Sigmoid colon (tissue), 6 donors: ENCODE measurements at regions not wholly inside any gene's neighbourhood (a gene's known extent, or its start where the extent isn't known, plus 50 kb on each side); places are given as distances from the start of the nearest gene placed in this dataset.

Source experiments
- DNase-seq: peaks from one replicate; pipeline ENCODE4 v3.0.0-alpha.2; 2019
- H3K27ac ChIP-seq, 4 donors: fragments of 200-600 bp; sonication (generic); one replicate each; pipeline ENCODE4 v1.5.1; 2016 to 2019; ENCODE audit warnings: mild to moderate bottlenecking in 1 of 4
- H3K27me3 ChIP-seq, 3 donors: fragments of 200-600 bp; sonication (generic); one replicate each; pipeline ENCODE4 v1.5.1; 2019; ENCODE audit warnings: mild to moderate bottlenecking in 1 of 3
- H3K36me3 ChIP-seq, 4 donors: fragments of 200-600 bp; sonication (generic); one replicate each; pipeline ENCODE4 v1.5.1; 2016 to 2019
- H3K4me1 ChIP-seq, 4 donors: fragments of 200-600 bp; sonication (generic); one replicate each; pipeline ENCODE4 v1.5.1; 2017 to 2019
- H3K4me3 ChIP-seq, 4 donors: fragments of 200-600 bp; sonication (generic); one replicate each; pipeline ENCODE4 v1.5.1; 2017 to 2019; ENCODE audit warnings: mild to moderate bottlenecking in 2 of 4, moderate library complexity in 1 of 4
- H3K9me3 ChIP-seq, 4 donors: fragments of 200-600 bp in 3 of 4; sonication (generic) in 3 of 4; one replicate each; pipeline versions ENCODE4 v1.5.1 to v1.6.1; 2013 to 2019
- EP300 ChIP-seq, 4 donors: sonication (generic); formaldehyde crosslinking; IDR thresholded peaks; one replicate each; pipeline ENCODE4 v1.6.1; 2017; ENCODE audit warnings: antibody characterized with exemption in 4 of 4
- POLR2A ChIP-seq, 2 donors: fragments of 450-650 bp; IDR thresholded peaks; one replicate each; pipeline ENCODE4 v1.6.1; 2016; ENCODE audit warnings: antibody characterized with exemption in 2 of 2, mild to moderate bottlenecking in 2 of 2, moderate library complexity in 2 of 2
- POLR2AphosphoS5 ChIP-seq, 4 donors: sonication (generic); formaldehyde crosslinking; IDR thresholded peaks; one replicate each; pipeline ENCODE4 v1.6.1; 2017; ENCODE audit warnings: antibody characterized with exemption in 4 of 4
- WGBS, 2 donors: extraction: QIAGEN DNeasy Blood & Tissue Kit; methylation state at CpG; one replicate each; pipeline ENCODE4 v1.1.7; 2013; 5-methylcytosine and 5-hydroxymethylcytosine counted together
- intact Hi-C: fragments of 100-400 bp; cut with DNase I; formaldehyde crosslinking; loops from one replicate; pipeline ENCODE4 v1.15.1; 2023
- TF ChIP-seq, protein P1 (sequence below), 4 experiments: fragments of 450-650 bp in 3 of 4; fragments of 200-600 bp in 1 of 4; IDR thresholded peaks; one replicate each; pipeline ENCODE4 v1.5.1; 2016 to 2019; ENCODE audit warnings: antibody characterized with exemption in 4 of 4, mild to moderate bottlenecking in 3 of 4, moderate library complexity in 2 of 4
- donor health status: healthy with polysubstance abuse.
- donor health status: healthy.

DNA sequence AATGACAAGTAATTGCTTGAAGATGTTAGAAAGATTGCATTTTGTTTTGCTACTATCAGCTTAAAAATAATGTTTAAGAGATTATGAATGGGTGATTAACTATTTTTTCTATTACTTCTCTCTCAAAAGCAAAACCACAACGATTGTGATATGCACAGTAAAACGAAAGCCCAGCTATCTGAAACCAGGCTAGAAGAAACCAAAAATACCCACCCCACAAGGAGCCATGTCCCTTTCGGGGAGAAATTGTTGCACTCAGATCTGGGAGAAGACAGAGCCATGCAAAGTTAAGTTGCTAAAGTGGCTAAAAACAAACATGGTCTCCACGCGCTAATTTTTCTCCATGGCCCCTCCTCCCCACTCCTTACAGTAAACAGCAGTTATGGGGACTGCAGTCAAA lies 173.6 kb downstream of the RPS24 start:
- DNase-seq, result no peak
- H3K9me3 ChIP-seq, result no peaks in the 10 kb centered on the region
- peaks cover 0 to 8% (median 7%) of the 10 kb centered on the region in 4 donors for H3K4me1 ChIP-seq
- H3K36me3 ChIP-seq, result no peaks in the 10 kb centered on the region
- TF ChIP-seq POLR2AphosphoS5 (IDR thresholded peaks at IDR 0.05), result no peak
- no peak for TF ChIP-seq POLR2A (IDR thresholded peaks at IDR 0.05)
- TF ChIP-seq, protein P1, sequence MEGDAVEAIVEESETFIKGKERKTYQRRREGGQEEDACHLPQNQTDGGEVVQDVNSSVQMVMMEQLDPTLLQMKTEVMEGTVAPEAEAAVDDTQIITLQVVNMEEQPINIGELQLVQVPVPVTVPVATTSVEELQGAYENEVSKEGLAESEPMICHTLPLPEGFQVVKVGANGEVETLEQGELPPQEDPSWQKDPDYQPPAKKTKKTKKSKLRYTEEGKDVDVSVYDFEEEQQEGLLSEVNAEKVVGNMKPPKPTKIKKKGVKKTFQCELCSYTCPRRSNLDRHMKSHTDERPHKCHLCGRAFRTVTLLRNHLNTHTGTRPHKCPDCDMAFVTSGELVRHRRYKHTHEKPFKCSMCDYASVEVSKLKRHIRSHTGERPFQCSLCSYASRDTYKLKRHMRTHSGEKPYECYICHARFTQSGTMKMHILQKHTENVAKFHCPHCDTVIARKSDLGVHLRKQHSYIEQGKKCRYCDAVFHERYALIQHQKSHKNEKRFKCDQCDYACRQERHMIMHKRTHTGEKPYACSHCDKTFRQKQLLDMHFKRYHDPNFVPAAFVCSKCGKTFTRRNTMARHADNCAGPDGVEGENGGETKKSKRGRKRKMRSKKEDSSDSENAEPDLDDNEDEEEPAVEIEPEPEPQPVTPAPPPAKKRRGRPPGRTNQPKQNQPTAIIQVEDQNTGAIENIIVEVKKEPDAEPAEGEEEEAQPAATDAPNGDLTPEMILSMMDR (IDR thresholded peaks at IDR 0.05), result no peak
- TF ChIP-seq EP300 (IDR thresholded peaks at IDR 0.05), result no peak
- WGBS, 2 donors, result 64 to 65% methylated on average over 5 of the region's 5 CpGs
- intact Hi-C loops, result no loop called here
- H3K4me3 ChIP-seq, result no peak overlapping the region
- no peak overlapping the region for H3K27ac ChIP-seq
- no peaks in the 10 kb centered on the region for H3K27me3 ChIP-seq

DNA sequence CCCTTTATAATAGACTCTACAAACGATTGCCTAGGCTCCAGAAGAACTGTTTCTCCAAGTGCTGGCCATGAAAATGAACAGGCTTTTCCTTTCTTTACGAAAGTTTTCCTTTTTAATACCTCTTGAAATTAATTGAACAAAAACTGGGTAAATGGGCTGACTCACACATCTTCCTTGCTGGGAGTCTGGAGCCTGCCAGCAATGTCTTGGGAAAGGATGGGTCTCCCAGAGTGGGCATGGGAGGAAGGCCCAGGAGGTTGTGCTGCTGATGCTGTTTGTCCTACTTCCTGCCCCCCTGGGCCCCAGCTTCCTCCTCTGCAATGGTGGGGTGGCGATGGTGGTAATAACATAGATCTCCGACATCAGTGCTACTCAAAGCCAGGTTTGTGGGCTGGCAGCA lies 174.1 kb downstream of the RPS24 start:
- Histone ChIP-seq H3K36me3 (no peaks in the 10 kb centered on the region), H3K27me3 (no peaks in the 10 kb centered on the region), H3K4me3 (no peak overlapping the region), H3K27ac (no peak overlapping the region), H3K4me1 (peaks cover 0 to 14% (median 13%) of the 10 kb centered on the region in 4 donors), H3K9me3 (no peaks in the 10 kb centered on the region)
- TF ChIP-seq, protein P1 (IDR thresholded peaks at IDR 0.05), result no peak
- no peak for TF ChIP-seq EP300 (IDR thresholded peaks at IDR 0.05)
- TF ChIP-seq POLR2AphosphoS5 (IDR thresholded peaks at IDR 0.05), result no peak
- DNase-seq, result no peak
- WGBS, 2 donors, result 70 to 71% methylated on average over 4 of the region's 4 CpGs
- intact Hi-C loops, result no loop called here

DNA sequence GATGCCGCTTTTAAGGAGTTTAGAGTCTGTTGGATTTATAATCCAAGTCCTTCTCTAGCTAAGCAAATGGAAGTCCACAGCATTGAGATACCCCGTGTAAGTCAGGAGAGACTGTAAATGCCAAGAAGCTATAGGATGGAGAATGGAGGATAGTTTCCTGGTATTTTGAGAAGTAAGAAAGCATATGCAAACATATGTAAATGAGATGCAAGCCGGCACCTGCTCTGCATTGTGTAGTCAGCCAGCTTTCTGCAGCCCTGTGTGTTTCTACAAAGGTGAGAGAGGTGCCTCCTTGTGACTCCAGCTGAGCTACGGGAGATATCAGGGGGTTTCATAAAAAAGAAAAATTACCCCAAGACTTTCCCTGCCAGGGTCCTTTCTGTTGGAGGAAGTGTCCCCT lies 176.3 kb downstream of the RPS24 start:
- no peak for DNase-seq
- no peaks in the 10 kb centered on the region for H3K36me3 ChIP-seq
- WGBS, 2 donors, result 86 to 90% methylated on average over 4 of the region's 4 CpGs
- H3K4me3 ChIP-seq, result no peak overlapping the region
- H3K27ac ChIP-seq, result no peak overlapping the region
- H3K27me3 ChIP-seq, result no peaks in the 10 kb centered on the region
- no peaks in the 10 kb centered on the region for H3K9me3 ChIP-seq
- TF ChIP-seq POLR2A (IDR thresholded peaks at IDR 0.05) (no peak), EP300 (IDR thresholded peaks at IDR 0.05) (no peak), POLR2AphosphoS5 (IDR thresholded peaks at IDR 0.05) (no peak)
- TF ChIP-seq, protein P1 (IDR thresholded peaks at IDR 0.05), result no peak
- intact Hi-C loops, result loop anchor here (2.0 to 10.0 kb wide), 4 partner anchors 547 to 987 kb away; partner anchors contain the start of gene ZMIZ1
- H3K4me1 ChIP-seq, result peaks cover 0 to 23% (median 19%) of the 10 kb centered on the region in 4 donors

DNA sequence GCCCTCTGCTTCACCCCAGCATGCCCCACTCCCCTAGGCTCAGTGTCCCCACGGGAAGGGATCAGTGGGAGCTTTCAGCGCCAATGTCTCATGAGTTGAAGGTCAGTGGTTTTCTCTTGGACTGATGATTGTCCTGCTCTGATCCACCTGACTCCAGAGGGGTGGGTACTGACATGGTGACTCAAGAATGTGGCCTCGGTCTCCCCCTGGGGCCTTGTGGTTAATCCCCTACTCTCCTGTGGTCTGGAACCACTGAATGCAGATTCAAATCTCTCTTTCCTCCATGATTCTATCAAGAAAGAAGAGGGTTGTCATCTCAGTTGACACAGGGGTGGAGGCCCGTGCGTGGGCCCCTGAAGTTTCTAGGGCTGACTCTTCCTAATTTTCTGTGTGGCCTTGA lies 176.9 kb downstream of the RPS24 start:
- Histone ChIP-seq H3K4me3 (no peak overlapping the region), H3K27ac (no peak overlapping the region), H3K9me3 (no peaks in the 10 kb centered on the region), H3K4me1 (peaks cover 0 to 28% (median 24%) of the 10 kb centered on the region in 4 donors), H3K27me3 (no peaks in the 10 kb centered on the region), H3K36me3 (no peaks in the 10 kb centered on the region)
- 87 to 91% methylated on average over 5 of the region's 5 CpGs for WGBS, 2 donors
- TF ChIP-seq, protein P1 (IDR thresholded peaks at IDR 0.05), result no peak
- TF ChIP-seq POLR2AphosphoS5 (IDR thresholded peaks at IDR 0.05) (no peak), EP300 (IDR thresholded peaks at IDR 0.05) (no peak)
- intact Hi-C loops, result loop anchor here (2.0 to 10.0 kb wide), 4 partner anchors 547 to 986 kb away; partner anchors contain the start of gene ZMIZ1
- DNase-seq, result no peak

DNA sequence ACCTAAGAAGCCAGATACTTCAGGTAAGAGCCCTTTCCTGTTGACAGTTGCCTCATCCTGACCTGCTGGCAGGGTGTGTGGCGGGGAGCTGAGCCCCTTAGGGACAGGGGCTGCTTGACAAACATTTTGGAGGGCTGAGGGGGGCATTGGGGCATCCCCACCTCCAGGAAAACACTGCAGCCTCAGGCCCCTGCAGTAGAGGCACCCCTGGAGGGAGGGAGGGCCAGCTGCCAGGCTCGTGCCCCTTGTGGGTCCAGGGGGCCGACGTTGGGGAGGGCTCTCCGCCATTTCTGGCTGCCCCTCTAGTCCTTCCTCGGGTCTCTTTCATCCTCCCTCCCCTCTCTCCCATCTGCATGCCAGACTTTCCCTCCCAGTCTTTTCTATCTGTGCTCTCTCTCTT lies 177.3 kb downstream of the RPS24 start:
- intact Hi-C loops, result loop anchor here (2.0 to 10.0 kb wide), 4 partner anchors 546 to 986 kb away; partner anchors contain the start of gene ZMIZ1
- no peaks in the 10 kb centered on the region for H3K9me3 ChIP-seq
- TF ChIP-seq, protein P1 (IDR thresholded peaks at IDR 0.05), result no peak
- TF ChIP-seq EP300 (IDR thresholded peaks at IDR 0.05), result no peak
- TF ChIP-seq POLR2A (IDR thresholded peaks at IDR 0.05), result no peak
- TF ChIP-seq POLR2AphosphoS5 (IDR thresholded peaks at IDR 0.05), result no peak
- no peak overlapping the region for H3K4me3 ChIP-seq
- H3K27me3 ChIP-seq, result no peaks in the 10 kb centered on the region
- no peak overlapping the region for H3K27ac ChIP-seq
- H3K36me3 ChIP-seq, result no peaks in the 10 kb centered on the region
- no peak for DNase-seq
- 89 to 92% methylated on average over 6 of the region's 6 CpGs for WGBS, 2 donors
- H3K4me1 ChIP-seq, result peaks cover 0 to 33% (median 29%) of the 10 kb centered on the region in 4 donors
